HG03045 (cell line): ENCODE measurements at regions not wholly inside any gene's neighbourhood (a gene's known extent, or its start where the extent isn't known, plus 50 kb on each side); places are given as distances from the start of the nearest gene placed in this dataset.

Experiments used
- ATAC-seq: cut with Tn5 transposase; IDR thresholded peaks from one replicate; pipeline ENCODE4 v1.9.1; 2021; ENCODE audit warnings: mild to moderate bottlenecking, moderate library complexity; ENCODE audit not compliant: unreplicated experiment

GRCh38 chr9:107927276-107927675, 437.7 kb upstream of the KLF4 start:
- ATAC-seq = no peak

GRCh38 chr9:107925749-107926297, 436.3 kb upstream of the KLF4 start:
- ATAC-seq = no peak

- no peak for ATAC-seq
Observed at GRCh38 chr9:107922260-107922659, 432.7 kb upstream of the KLF4 start.

DNA sequence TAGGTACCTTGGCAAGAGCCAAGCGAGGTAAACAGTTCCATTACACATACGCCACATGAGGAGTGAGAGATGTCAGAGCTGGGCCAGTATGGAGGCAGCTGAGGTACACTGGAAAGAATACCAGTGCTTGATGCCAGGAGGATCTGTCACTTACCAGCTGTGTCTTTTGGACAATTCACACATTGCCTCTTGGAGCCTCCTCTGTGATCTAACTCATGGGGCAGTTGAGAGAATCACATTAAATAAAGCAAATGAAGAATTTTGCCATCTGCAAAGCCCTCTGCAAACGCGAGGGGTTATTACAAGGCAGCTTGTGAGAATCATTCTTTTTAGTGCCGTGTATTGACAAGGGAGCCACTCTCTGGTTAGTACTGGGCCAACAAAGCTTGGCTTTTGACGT, 429.7 kb upstream of the KLF4 start:
- ATAC-seq = no peak

DNA sequence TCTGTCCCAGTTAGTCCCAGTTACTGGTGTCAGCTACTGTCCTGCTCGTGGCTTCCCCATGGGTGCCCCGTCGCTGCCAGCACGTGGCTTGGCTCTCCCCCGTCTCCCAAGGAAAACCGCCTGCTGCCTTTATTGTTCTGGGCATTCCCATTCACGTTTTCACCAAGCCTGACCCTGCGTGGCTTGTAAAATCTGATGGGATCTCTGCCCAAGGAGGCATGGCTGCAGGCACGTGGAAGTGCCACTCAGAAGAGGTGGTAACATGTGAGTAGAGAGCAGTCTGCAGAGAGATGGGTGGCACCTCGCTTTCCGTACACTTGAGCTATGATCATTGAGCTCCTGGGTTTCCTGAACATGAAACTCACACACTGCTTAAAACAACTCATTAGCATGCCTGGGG, 429.2 kb upstream of the KLF4 start:
- no peak for ATAC-seq

DNA sequence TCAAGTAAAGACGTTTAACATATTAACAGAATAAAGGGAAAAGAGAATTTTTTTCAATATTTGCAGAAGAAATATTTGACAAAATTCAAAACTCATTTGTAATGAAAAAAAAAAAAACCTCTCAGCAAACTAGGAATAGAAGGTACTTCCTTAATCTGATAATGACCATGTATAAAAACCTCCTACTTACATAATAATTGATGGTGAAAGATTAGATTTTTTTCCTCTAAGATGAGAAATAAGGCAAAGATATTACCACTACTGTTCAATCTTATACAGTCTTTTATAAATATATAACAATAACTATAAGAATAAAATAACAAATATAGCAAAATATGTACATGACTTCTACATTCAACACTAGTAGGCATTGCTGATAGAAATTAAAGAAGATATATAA, 424.6 kb upstream of the KLF4 start:
- no peak for ATAC-seq

GRCh38 chr9:107907715-107908114, 418.1 kb upstream of the KLF4 start:
- no peak for ATAC-seq

- no peak for ATAC-seq
Observed at GRCh38 chr9:107907255-107907654, 417.7 kb upstream of the KLF4 start.

GRCh38 chr9:107906074-107906473, 416.5 kb upstream of the KLF4 start:
- ATAC-seq = no peak

- ATAC-seq = no peak
Observed at GRCh38 chr9:107905308-107906020, 415.9 kb upstream of the KLF4 start.

DNA sequence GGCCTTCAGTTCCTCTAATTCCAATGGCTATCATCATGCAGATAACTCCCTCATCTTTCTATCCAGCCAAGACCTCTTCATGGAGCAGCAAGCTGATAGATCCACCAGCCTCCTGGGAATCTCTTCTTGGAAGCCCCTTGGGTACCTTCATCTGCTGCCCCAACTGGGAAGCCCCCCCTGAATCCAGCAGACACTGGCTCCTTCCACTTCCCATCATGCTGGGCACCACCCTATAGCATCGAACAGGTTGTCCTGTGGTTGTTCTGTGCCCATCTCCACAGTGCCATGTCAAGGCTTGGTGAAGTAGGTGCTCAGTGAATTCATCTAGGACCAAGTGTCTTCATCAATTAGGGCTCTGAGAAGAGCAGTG, 410.4 kb upstream of the KLF4 start:
- no peak for ATAC-seq

DNA sequence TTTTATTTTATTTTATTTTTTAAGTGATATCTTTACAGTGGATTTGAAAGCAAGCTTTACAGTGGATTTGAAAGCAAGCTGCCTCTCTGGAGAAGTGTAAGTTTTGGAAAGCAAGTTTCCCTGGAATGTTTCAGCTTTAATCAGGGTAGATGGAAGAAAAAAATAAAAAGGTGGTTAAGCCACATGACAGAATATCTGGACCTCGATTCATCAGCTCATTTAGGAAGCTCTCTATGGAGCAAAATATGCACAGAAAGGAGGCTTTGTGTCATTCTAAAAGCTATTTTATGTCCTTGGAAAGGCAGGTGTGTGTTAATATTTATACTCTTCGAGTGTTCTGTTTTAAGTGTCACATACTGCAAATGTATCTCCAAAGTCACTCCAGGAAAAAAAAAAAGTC, 409.2 kb upstream of the KLF4 start:
- ATAC-seq = no peak

- ATAC-seq = no peak
Observed at GRCh38 chr9:107896544-107896943, 407.0 kb upstream of the KLF4 start.

GRCh38 chr9:107895501-107896001, 406.0 kb upstream of the KLF4 start:
- no peak for ATAC-seq

GRCh38 chr9:107894572-107895261, 405.1 kb upstream of the KLF4 start:
- no peak for ATAC-seq

GRCh38 chr9:107890921-107891465, 401.4 kb upstream of the KLF4 start:
- ATAC-seq = no peak

- no peak for ATAC-seq
Observed at GRCh38 chr9:107888773-107889227, 399.2 kb upstream of the KLF4 start.

DNA sequence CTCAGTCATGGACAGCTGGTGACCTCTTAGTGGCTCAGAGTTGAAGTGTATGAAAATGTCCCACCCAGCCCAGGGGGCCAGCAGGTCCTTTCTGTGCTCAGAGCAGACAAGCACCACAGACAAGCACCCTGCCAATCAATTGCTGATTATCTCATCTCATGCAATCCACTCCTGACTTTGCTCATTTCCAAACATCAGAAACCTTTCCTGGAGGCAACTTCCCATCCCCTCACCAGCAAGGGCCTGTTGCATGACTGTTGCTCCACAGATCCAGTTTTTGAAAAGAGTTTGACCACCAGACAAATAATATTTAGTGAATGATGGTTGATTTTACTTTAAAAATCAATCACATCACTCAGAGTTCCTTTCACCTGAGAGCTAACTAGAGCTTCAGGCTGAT, 397.3 kb upstream of the KLF4 start:
- ATAC-seq = no peak

- ATAC-seq = peak; percentile 89
Observed at GRCh38 chr9:107883496-107884124, 394.0 kb upstream of the KLF4 start.

- ATAC-seq = no peak
Observed at GRCh38 chr9:107881626-107882300, 392.2 kb upstream of the KLF4 start.

DNA sequence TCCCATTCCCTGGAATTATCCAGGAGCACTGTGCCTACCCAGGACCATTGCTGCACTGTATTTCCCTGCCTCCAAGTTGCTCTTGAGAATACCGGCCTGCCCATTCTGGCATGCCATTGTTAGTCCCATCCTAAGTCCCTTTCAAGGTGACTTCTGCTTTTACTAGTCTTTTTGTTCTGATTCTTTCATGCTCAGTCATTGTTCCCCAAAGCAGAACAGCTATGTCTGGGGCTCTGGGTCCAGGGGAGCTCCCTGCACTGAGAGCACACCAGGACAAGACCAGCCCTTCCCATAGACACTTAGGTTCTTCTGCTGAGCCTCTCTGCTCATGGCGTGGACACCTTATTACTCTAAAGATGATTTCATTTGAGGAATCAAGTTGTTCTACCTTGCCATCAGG, 388.9 kb upstream of the KLF4 start:
- no peak for ATAC-seq
